ENCODE measurements at regions not wholly inside any gene's neighbourhood (a gene's known extent, or its start where the extent isn't known, plus 50 kb on each side); places are given as distances from the start of the nearest gene placed in this dataset.
"Not testable (repeated sequence)": the region's sequence is repeated elsewhere in the genome, so short reads cannot be mapped to it uniquely, and the experiment has no call there.

GRCh38 chr1:117746565-117746964 is 140.7 kb downstream of the TENT5C start:
- peaks cover 12% of the 10 kb centered on the region; the same call in 1 of the 2 replicates for H3K9me2 ChIP-seq (ENCODE audit: insufficient read depth)
- not testable (repeated sequence) for DNase-seq (ENCODE audit: low spot score); H2AFZ ChIP-seq; H3K4me2 ChIP-seq; H3K79me2 ChIP-seq (replicated peaks; ENCODE audit: insufficient read depth); H3K4me3 Mint-ChIP-seq; H3K36me3 Mint-ChIP-seq (ENCODE audit: low read depth); H3K27ac ChIP-seq (ENCODE audit: low read depth); H3K36me3 ChIP-seq (ENCODE audit: insufficient read depth); ATAC-seq; H3K4me1 Mint-ChIP-seq; H3K4me3 ChIP-seq; H3K27ac Mint-ChIP-seq; H3K27me3 Mint-ChIP-seq (ENCODE audit: insufficient read depth, low read depth, poor library complexity); H3K27me3 ChIP-seq (ENCODE audit: insufficient read depth); H3F3A ChIP-seq (replicated peaks; ENCODE audit: low read depth); H3K9me3 Mint-ChIP-seq; H4K20me1 ChIP-seq (replicated peaks; ENCODE audit: insufficient read depth); H3K4me1 ChIP-seq (ENCODE audit: insufficient read depth)

GRCh38 chr1:117747605-117748004 is 141.8 kb downstream of the TENT5C start:
- DNase-seq (ENCODE audit: low spot score): no peak
- Histone ChIP-seq H3K79me2 (replicated peaks; ENCODE audit: insufficient read depth) (no peaks in the 10 kb centered on the region), H3K4me1 (ENCODE audit: insufficient read depth) (no peaks in the 10 kb centered on the region), H3K4me3 (no peak overlapping the region), H3K36me3 (ENCODE audit: insufficient read depth) (no peaks in the 10 kb centered on the region), H2AFZ (no peak overlapping the region), H4K20me1 (replicated peaks; ENCODE audit: insufficient read depth) (no peaks in the 10 kb centered on the region), H3F3A (replicated peaks; ENCODE audit: low read depth) (no peaks in the 10 kb centered on the region), H3K27ac (ENCODE audit: low read depth) (no peak overlapping the region), H3K4me2 (no peak overlapping the region), H3K9me2 (ENCODE audit: insufficient read depth) (peaks cover 12% of the 10 kb centered on the region; the same call in 1 of the 2 replicates), H3K27me3 (ENCODE audit: insufficient read depth) (no peaks in the 10 kb centered on the region)
- H3K27me3 Mint-ChIP-seq (ENCODE audit: insufficient read depth, low read depth, poor library complexity): peaks cover 3% of the 10 kb centered on the region
- no peak for ATAC-seq
- peaks cover 10% of the 10 kb centered on the region for H3K9me3 Mint-ChIP-seq
- 0 out of 3 replicates have a peak, but pooled peaks cover 4% of the 10 kb centered on the region for H3K4me1 Mint-ChIP-seq
- H3K4me3 Mint-ChIP-seq: no peak overlapping the region
- H3K27ac Mint-ChIP-seq: no peak overlapping the region
- H3K36me3 Mint-ChIP-seq (ENCODE audit: low read depth): peaks cover 3% of the 10 kb centered on the region; the same call in 1 of the 3 replicates
- TF ChIP-seq EZH2phosphoT487 (IDR thresholded peaks at IDR 0.05; ENCODE audit: unreplicated experiment): no peak
- TF ChIP-seq CREB1 (CRISPR knock-in tag; IDR thresholded peaks at IDR 0.05; ENCODE audit: low read depth): no peak
- no peak for TF ChIP-seq STAT1 (IDR thresholded peaks at IDR 0.05; ENCODE audit: unreplicated experiment)
- no peak for TF ChIP-seq EZH2 (IDR thresholded peaks at IDR 0.05; ENCODE audit: low read depth, unreplicated experiment)
- TF ChIP-seq POLR2AphosphoS5 (IDR thresholded peaks at IDR 0.05; ENCODE audit: low read depth): no peak
- TF ChIP-seq ETS1 (IDR thresholded peaks at IDR 0.05): no peak
- TF ChIP-seq JUNB (IDR thresholded peaks at IDR 0.05; ENCODE audit: unreplicated experiment): no peak
- no peak for TF ChIP-seq REST (IDR thresholded peaks at IDR 0.05; ENCODE audit: unreplicated experiment)
- TF ChIP-seq ZNF462 (CRISPR knock-in tag; IDR thresholded peaks at IDR 0.05): no peak
- TF ChIP-seq ZNF331 (CRISPR knock-in tag; IDR thresholded peaks at IDR 0.05; ENCODE audit: low read depth): no peak
- TF ChIP-seq ZNF114 (CRISPR knock-in tag; IDR thresholded peaks at IDR 0.05): no peak

Measured in GM23338 (cell line).